ENCODE measurements at regions not wholly inside any gene's neighbourhood (a gene's known extent, or its start where the extent isn't known, plus 50 kb on each side); places are given as distances from the start of the nearest gene placed in this dataset.
"Not testable (repeated sequence)": the region's sequence is repeated elsewhere in the genome, so short reads cannot be mapped to it uniquely, and the experiment has no call there.

- not testable (repeated sequence) for DNase-seq
These were observed 143.0 kb downstream of the SPATA31A6 start for GRCh38 chr9:42326482-42326881.

GRCh38 chr9:42335342-42335741 is 151.9 kb downstream of the SPATA31A6 start:
- DNase-seq = not testable (repeated sequence)

GRCh38 chr9:42335984-42336657 is 152.7 kb downstream of the SPATA31A6 start:
- peak in 1 of 2 experiments; percentile 24 for DNase-seq

- DNase-seq = not testable (repeated sequence)
These were observed 154.8 kb downstream of the SPATA31A6 start for GRCh38 chr9:42338275-42338674.

GRCh38 chr9:42339671-42340434 is 156.4 kb downstream of the SPATA31A6 start:
- not testable (repeated sequence) for DNase-seq

- not testable (repeated sequence) for DNase-seq
These were observed 156.9 kb downstream of the SPATA31A6 start for GRCh38 chr9:42340435-42340723.

GRCh38 chr9:42341860-42342259 is 158.4 kb downstream of the SPATA31A6 start:
- DNase-seq = not testable (repeated sequence)

GRCh38 chr9:42342297-42342696 is 158.8 kb downstream of the SPATA31A6 start:
- DNase-seq = not testable (repeated sequence)

GRCh38 chr9:42344508-42344907 is 161.0 kb downstream of the SPATA31A6 start:
- not testable (repeated sequence) for DNase-seq

- DNase-seq = not testable (repeated sequence)
These were observed 163.5 kb downstream of the SPATA31A6 start for GRCh38 chr9:42346916-42347315.

- not testable (repeated sequence) for DNase-seq
These were observed 165.7 kb downstream of the SPATA31A6 start for GRCh38 chr9:42349181-42349580.

- not testable (repeated sequence) for DNase-seq
These were observed 167.0 kb downstream of the SPATA31A6 start for GRCh38 chr9:42350412-42350811.

- not testable (repeated sequence) for DNase-seq
These were observed 174.3 kb downstream of the SPATA31A6 start for GRCh38 chr9:42357604-42358373.

GRCh38 chr9:42358626-42359247 is 175.3 kb downstream of the SPATA31A6 start:
- not testable (repeated sequence) for DNase-seq

- DNase-seq = not testable (repeated sequence)
These were observed 181.2 kb downstream of the SPATA31A6 start for GRCh38 chr9:42364410-42365243.

GRCh38 chr9:42365244-42365945 is 181.9 kb downstream of the SPATA31A6 start:
- DNase-seq = not testable (repeated sequence)

- DNase-seq = not testable (repeated sequence)
These were observed 184.9 kb downstream of the SPATA31A6 start for GRCh38 chr9:42368279-42368881.

GRCh38 chr9:42370172-42370571 is 186.7 kb downstream of the SPATA31A6 start:
- DNase-seq = not testable (repeated sequence)

- DNase-seq = not testable (repeated sequence)
These were observed 188.0 kb downstream of the SPATA31A6 start for GRCh38 chr9:42371417-42371816.

- DNase-seq = not testable (repeated sequence)
These were observed 194.3 kb downstream of the SPATA31A6 start for GRCh38 chr9:42377530-42378417.

Data from NCI-H524 (cell line).